ENCODE measurements at regions not wholly inside any gene's neighbourhood (a gene's known extent, or its start where the extent isn't known, plus 50 kb on each side); places are given as distances from the start of the nearest gene placed in this dataset.
A peak's percentile ranks its signal among the peaks of the same experiment; 100 is the strongest.
"Not testable (repeated sequence)": the region's sequence is repeated elsewhere in the genome, so short reads cannot be mapped to it uniquely, and the experiment has no call there.

DNA sequence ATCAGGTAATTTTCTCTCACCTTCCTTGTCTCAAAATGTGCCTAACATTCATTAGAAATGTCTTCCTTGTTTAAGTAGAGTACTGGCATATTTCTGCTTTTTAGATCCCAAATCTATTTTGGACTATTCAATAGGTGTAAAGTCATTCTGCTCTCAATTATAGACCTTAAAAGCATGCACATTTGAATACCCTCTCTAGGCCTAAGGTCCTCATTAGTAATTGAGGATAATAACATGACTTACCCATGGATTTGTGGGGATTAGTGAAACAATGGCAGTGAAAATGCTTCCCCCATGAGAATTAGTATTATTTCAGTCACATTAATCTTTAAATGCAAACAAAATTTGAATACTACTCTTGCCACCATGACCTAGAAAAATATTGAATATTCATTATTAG lies 1073.0 kb upstream of the CELF2 start:
- no peak for DNase-seq (ENCODE audit: low read depth in 2 of 2)
- H3K4me3 ChIP-seq (replicated peaks in 1 of 2; ENCODE audit: low read depth in 2 of 2, low read length in 2 of 2) = no peak overlapping the region
- TF ChIP-seq, protein P1, sequence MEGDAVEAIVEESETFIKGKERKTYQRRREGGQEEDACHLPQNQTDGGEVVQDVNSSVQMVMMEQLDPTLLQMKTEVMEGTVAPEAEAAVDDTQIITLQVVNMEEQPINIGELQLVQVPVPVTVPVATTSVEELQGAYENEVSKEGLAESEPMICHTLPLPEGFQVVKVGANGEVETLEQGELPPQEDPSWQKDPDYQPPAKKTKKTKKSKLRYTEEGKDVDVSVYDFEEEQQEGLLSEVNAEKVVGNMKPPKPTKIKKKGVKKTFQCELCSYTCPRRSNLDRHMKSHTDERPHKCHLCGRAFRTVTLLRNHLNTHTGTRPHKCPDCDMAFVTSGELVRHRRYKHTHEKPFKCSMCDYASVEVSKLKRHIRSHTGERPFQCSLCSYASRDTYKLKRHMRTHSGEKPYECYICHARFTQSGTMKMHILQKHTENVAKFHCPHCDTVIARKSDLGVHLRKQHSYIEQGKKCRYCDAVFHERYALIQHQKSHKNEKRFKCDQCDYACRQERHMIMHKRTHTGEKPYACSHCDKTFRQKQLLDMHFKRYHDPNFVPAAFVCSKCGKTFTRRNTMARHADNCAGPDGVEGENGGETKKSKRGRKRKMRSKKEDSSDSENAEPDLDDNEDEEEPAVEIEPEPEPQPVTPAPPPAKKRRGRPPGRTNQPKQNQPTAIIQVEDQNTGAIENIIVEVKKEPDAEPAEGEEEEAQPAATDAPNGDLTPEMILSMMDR (IDR thresholded peaks at IDR 0.05; ENCODE audit: low read depth, low read length) = no peak

DNA sequence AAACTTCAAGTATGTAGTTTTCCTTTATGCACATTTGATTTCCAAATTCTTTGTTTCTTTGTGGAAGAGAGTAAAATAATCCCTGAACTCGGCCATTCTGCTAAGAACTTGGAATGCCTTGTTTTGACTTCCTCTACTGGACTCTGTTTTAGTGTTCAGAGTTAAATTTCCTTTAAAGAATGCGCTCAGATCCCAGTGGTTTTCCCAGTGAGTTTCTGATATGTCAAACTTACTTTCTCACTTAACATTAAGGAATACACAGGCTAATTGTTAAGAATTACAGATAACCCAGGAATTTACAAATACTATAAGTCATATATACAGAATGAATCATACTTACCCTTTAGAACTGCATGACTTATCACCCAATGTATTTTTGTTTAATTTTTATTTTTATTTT lies 1067.6 kb upstream of the CELF2 start:
- H3K4me3 ChIP-seq (replicated peaks in 1 of 2; ENCODE audit: low read depth in 2 of 2, low read length in 2 of 2) = no peak overlapping the region
- DNase-seq (ENCODE audit: low read depth in 2 of 2) = peak; percentile 1 to 7
- TF ChIP-seq, protein P1 (IDR thresholded peaks at IDR 0.05; ENCODE audit: low read depth, low read length) = no peak

DNA sequence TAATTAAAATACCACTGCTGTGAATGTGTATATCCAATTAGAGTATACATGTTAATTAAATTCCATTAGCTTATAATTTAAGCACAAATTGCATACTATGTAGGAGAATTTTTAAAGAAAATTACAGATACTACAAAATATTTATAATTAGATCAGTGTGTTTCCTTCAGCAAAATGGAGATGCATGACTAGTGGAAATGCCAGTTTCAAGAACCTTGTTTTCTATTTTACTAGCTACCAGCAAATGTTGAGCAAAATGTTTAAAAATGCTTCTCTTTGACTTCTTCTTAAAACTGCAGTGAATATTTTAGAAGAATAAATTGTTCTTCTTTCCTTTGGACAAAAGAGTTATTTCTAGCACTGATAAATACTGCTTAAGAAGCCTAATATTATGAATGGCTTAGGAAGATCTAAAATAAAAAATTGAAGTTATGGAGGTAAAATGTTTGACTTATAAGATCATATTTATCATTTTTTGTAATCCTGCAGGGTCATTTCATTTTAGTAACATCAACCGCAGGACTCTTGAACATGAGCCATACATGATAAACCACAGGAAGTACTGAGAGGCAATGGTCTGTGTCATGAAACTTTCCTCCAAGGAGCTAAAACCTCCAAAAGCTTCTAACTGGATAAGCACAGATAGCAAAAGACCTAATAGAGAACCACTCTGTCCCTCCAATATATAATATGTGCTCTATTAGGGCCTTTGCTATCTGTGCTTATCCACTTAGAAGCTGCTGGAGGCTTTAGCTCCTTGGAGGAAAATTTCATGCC lies 1066.0 kb upstream of the CELF2 start:
- no peak overlapping the region for H3K4me3 ChIP-seq (replicated peaks in 1 of 2; ENCODE audit: low read depth in 2 of 2, low read length in 2 of 2)
- TF ChIP-seq, protein P1 (IDR thresholded peaks at IDR 0.05; ENCODE audit: low read depth, low read length) = no peak
- DNase-seq (ENCODE audit: low read depth in 2 of 2) = peak; percentile 60 to 75

DNA sequence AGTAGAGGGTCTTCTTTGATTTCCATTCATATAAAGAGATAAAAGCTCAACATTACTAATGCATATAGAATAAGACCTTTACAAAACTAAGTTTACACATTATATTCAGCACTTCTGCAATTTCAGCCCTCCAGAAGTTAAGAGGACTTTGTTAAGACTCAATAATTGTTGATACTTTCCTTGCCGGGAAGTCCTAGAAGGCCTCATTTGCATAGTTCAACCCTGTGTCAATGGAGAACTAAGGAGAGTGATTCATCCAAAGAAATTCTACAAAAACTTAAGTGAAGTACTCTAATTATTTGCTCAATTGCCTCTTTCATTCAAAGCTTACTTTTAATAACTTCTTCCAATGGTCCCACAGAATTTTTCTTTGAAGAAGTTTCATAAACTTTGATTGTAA lies 1060.3 kb upstream of the CELF2 start:
- H3K4me3 ChIP-seq (replicated peaks in 1 of 2; ENCODE audit: low read depth in 2 of 2, low read length in 2 of 2) = no peak overlapping the region
- TF ChIP-seq, protein P1 (IDR thresholded peaks at IDR 0.05; ENCODE audit: low read depth, low read length) = no peak
- peak in 1 of 2 donors; percentile 81 for DNase-seq (ENCODE audit: low read depth in 2 of 2)

DNA sequence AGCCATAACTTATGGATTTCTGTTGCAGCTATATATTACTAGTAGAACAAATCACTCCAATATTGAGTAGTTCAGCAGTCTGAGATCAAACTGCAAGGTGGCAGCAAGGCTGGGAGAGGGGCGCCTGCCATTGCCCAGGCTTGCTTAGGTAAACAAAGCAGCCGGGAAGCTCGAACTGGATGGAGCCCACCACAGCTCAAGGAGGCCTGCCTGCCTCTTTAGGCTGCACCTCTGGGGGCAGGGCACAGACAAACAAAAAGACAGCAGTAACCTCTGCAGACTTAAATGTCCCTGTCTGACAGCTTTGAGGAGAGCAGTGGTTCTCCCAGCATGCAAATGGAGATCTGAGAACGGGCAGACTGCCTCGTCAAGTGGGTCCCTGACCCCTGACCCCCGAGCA lies 1059.8 kb upstream of the CELF2 start:
- not testable (repeated sequence) for H3K4me3 ChIP-seq (replicated peaks in 1 of 2; ENCODE audit: low read depth in 2 of 2, low read length in 2 of 2); DNase-seq (ENCODE audit: low read depth in 2 of 2)

DNA sequence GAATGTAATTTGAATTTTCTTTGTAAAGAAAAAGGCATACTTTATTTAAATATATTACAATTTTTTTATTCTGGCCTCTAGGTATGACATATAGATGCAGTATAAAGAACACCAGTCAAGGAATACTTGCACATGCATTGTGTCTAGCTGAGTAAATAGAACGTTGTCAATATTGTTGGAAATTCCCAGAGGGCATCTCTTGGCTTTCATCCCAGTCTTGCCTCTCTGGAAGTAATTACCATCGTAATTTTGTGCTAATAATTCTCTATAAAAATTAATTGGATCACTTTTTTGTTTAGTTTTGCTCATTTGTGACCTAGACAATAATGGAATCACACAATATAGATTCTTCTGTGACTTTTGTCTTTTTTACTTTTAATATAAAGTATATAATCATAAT lies 1052.3 kb upstream of the CELF2 start:
- TF ChIP-seq, protein P1 (IDR thresholded peaks at IDR 0.05; ENCODE audit: low read depth, low read length) = no peak
- DNase-seq (ENCODE audit: low read depth in 2 of 2) = no peak
- no peak overlapping the region for H3K4me3 ChIP-seq (replicated peaks in 1 of 2; ENCODE audit: low read depth in 2 of 2, low read length in 2 of 2)

DNA sequence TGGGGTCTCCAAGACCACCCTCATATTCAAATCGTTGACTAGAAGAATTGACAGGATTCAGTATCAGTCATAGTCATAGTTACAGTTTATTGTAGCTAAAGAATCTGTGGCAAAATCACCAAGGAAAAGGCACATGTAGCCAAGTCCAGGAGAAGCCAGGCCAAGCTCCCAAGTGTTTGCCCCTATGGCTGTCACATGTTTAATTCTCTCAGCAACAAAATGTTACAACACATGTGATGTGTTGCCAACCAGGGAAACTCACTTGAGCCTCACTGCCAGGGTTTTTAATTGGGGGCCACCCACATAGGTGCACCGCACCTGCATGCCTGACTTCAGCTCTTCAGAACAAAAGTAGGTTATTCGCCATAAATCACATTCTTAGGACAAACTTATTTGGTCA lies 1030.9 kb upstream of the CELF2 start:
- no peak for DNase-seq (ENCODE audit: low read depth in 2 of 2)
- TF ChIP-seq, protein P1 (IDR thresholded peaks at IDR 0.05; ENCODE audit: low read depth, low read length) = no peak
- no peak overlapping the region for H3K4me3 ChIP-seq (replicated peaks in 1 of 2; ENCODE audit: low read depth in 2 of 2, low read length in 2 of 2)
